ENCODE measurements at regions not wholly inside any gene's neighbourhood (a gene's known extent, or its start where the extent isn't known, plus 50 kb on each side); places are given as distances from the start of the nearest gene placed in this dataset.

DNA sequence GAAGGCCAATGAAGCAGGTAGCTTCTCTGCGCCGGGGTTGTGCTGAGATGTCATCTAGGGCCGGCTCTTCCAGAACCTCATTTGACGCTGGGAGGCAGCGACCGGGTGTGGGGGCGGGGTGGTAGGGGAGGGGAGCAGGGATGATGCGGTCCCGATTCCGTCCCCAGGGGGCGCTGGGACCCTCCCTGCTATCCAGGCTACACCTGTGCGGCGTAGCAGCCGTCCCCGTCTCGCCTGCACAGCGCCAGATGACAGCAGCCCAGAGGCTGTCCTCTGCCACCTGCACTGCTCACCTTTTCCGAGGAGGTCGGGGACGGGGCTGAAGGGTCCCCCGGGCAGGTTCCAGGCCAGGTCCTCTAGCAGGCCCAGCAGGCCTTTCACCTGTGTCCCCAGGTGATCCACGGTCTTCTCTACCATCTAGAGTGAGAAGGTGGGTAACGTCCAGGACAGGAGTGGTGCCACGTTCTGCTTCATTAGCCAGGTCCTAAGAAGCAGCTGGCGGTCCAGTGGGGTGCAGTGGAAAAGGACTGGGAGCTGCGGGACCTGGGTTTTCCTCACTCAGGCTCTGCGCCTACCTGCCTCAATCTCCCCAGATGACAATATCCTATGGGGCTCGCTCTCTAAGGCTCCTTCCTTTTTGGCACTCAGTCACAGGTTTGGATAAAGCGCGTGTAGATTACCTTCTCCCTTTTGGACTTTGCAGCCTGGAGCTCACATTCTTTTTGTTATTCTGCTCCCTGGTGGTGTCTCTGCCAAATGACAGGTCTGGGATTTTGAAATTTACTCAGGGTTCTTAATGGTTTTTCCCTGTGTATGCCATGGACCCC lies 56.0 kb upstream of the RAB6C start:
- TF ChIP-seq, protein P1, sequence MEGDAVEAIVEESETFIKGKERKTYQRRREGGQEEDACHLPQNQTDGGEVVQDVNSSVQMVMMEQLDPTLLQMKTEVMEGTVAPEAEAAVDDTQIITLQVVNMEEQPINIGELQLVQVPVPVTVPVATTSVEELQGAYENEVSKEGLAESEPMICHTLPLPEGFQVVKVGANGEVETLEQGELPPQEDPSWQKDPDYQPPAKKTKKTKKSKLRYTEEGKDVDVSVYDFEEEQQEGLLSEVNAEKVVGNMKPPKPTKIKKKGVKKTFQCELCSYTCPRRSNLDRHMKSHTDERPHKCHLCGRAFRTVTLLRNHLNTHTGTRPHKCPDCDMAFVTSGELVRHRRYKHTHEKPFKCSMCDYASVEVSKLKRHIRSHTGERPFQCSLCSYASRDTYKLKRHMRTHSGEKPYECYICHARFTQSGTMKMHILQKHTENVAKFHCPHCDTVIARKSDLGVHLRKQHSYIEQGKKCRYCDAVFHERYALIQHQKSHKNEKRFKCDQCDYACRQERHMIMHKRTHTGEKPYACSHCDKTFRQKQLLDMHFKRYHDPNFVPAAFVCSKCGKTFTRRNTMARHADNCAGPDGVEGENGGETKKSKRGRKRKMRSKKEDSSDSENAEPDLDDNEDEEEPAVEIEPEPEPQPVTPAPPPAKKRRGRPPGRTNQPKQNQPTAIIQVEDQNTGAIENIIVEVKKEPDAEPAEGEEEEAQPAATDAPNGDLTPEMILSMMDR (IDR thresholded peaks at IDR 0.05): peak; percentile 11 to 60 (median 37)
- peak in 1 of 3 donors; percentile 15 for TF ChIP-seq POLR2A (IDR thresholded peaks at IDR 0.05)
